RKO (cell line): ENCODE measurements at regions not wholly inside any gene's neighbourhood (a gene's known extent, or its start where the extent isn't known, plus 50 kb on each side); places are given as distances from the start of the nearest gene placed in this dataset.
"Not testable (repeated sequence)": the region's sequence is repeated elsewhere in the genome, so short reads cannot be mapped to it uniquely, and the experiment has no call there.

Experiments
- DNase-seq: peaks from one replicate; pipeline ENCODE4 v3.0.0-alpha.2; 2016; ENCODE audit warnings: low spot score

GRCh38 chr15:91414124-91414523 is 314.1 kb downstream of the SV2B start:
- no peak for DNase-seq

GRCh38 chr15:91415258-91415657 is 315.2 kb downstream of the SV2B start:
- DNase-seq: not testable (repeated sequence)

- DNase-seq: no peak
Observed at GRCh38 chr15:91420689-91421088, 320.6 kb downstream of the SV2B start.

- no peak for DNase-seq
Observed at GRCh38 chr15:91422797-91423196, 322.7 kb downstream of the SV2B start.

- DNase-seq: no peak
Observed at GRCh38 chr15:91424001-91424400, 323.9 kb downstream of the SV2B start.

GRCh38 chr15:91426412-91426811 is 326.4 kb downstream of the SV2B start:
- DNase-seq: no peak

GRCh38 chr15:91429973-91430372 is 329.9 kb downstream of the SV2B start:
- no peak for DNase-seq

GRCh38 chr15:91431041-91431715 is 331.1 kb downstream of the SV2B start:
- no peak for DNase-seq

- DNase-seq: no peak
Observed at GRCh38 chr15:91435113-91435512, 335.1 kb downstream of the SV2B start.

- DNase-seq: no peak
Observed at GRCh38 chr15:91444656-91445055, 344.6 kb downstream of the SV2B start.

- no peak for DNase-seq
Observed at GRCh38 chr15:91445695-91446228, 345.7 kb downstream of the SV2B start.

GRCh38 chr15:91447991-91448644 is 348.1 kb downstream of the SV2B start:
- no peak for DNase-seq

GRCh38 chr15:91453376-91453775 is 353.3 kb downstream of the SV2B start:
- not testable (repeated sequence) for DNase-seq

GRCh38 chr15:91456251-91456718 is 356.2 kb downstream of the SV2B start:
- DNase-seq: no peak

GRCh38 chr15:91456921-91457320 is 356.9 kb downstream of the SV2B start:
- no peak for DNase-seq

- no peak for DNase-seq
Observed at GRCh38 chr15:91461377-91461776, 361.3 kb downstream of the SV2B start.

GRCh38 chr15:91465086-91465485 is 365.0 kb downstream of the SV2B start:
- DNase-seq: no peak

- no peak for DNase-seq
Observed at GRCh38 chr15:91465696-91466095, 365.6 kb downstream of the SV2B start.

GRCh38 chr15:91468871-91469580 is 369.0 kb downstream of the SV2B start:
- DNase-seq: no peak

GRCh38 chr15:91469632-91470567 is 369.8 kb downstream of the SV2B start:
- DNase-seq: no peak

- no peak for DNase-seq
Observed at GRCh38 chr15:91471468-91471867, 371.4 kb downstream of the SV2B start.

- DNase-seq: no peak
Observed at GRCh38 chr15:91472316-91472756, 372.3 kb downstream of the SV2B start.
